DND-41 (cell line): ENCODE measurements at regions not wholly inside any gene's neighbourhood (a gene's known extent, or its start where the extent isn't known, plus 50 kb on each side); places are given as distances from the start of the nearest gene placed in this dataset.

Experiments
- CTCF ChIP-seq: IDR thresholded peaks from 2 replicates; pipeline ENCODE4 v1.5.1; 2012; ENCODE audit warnings: borderline replicate concordance, low read length, moderate library complexity, mild to moderate bottlenecking; ENCODE audit not compliant: poor library complexity, severe bottlenecking; ENCODE audit errors: extremely low read depth
- EZH2 ChIP-seq: IDR thresholded peaks from 3 replicates; pipeline ENCODE4 v1.6.1; 2012; ENCODE audit warnings: borderline replicate concordance, low read depth, mild to moderate bottlenecking, moderate library complexity, low read length, inconsistent platforms; ENCODE audit not compliant: severe bottlenecking

- TF ChIP-seq CTCF (no peak), EZH2 (no peak)
Measured at GRCh38 chr9:87234854-87235253, 262.8 kb upstream of the DAPK1 start.
